ENCODE measurements at regions not wholly inside any gene's neighbourhood (a gene's known extent, or its start where the extent isn't known, plus 50 kb on each side); places are given as distances from the start of the nearest gene placed in this dataset.
"Not testable (repeated sequence)": the region's sequence is repeated elsewhere in the genome, so short reads cannot be mapped to it uniquely, and the experiment has no call there.

GRCh38 chr17:19470530-19471261 lies 59.7 kb downstream of the RNF112 start:
- H3K9me3 ChIP-seq (ENCODE audit: control insufficient read depth in 2 of 3, low read length in 3 of 3) = no peaks in the 10 kb centered on the region
- intact Hi-C loops (cut with micrococcal nuclease) = no loop called here
- no peak for DNase-seq
- Mint-ChIP-seq H3K36me3 (peaks cover 0 to 4% (median 0%) of the 10 kb centered on the region in 5 donors), H3K9me3 (peaks cover 0 to 10% (median 3%) of the 10 kb centered on the region in 11 donors), H3K27me3 (no peaks in the 10 kb centered on the region), H3K27ac (no peak overlapping the region), H3K4me1 (peaks cover 0 to 5% (median 0%) of the 10 kb centered on the region in 7 donors), H3K4me3 (no peak overlapping the region)
- no peak overlapping the region for H3K27ac ChIP-seq (ENCODE audit: low read depth, low read length)
- ATAC-seq = no peak
- ChIA-PET POLR2A (no interaction called here), CTCF (no interaction called here)
- H3K4me1 ChIP-seq (ENCODE audit: control insufficient read depth in 2 of 2, insufficient read depth in 2 of 2, low read length in 2 of 2) = peaks cover 0 to 2% of the 10 kb centered on the region in 2 donors
- H3K36me3 ChIP-seq (ENCODE audit: control insufficient read depth in 2 of 3, insufficient read depth in 3 of 3, low read length in 3 of 3) = no peaks in the 10 kb centered on the region
- no peak overlapping the region for H3K4me3 ChIP-seq (ENCODE audit: low read length)
- no peaks in the 10 kb centered on the region for H3K27me3 ChIP-seq (ENCODE audit: control insufficient read depth in 2 of 2, insufficient read depth in 2 of 2, low read length in 2 of 2)

GRCh38 chr17:19474405-19474804 lies 59.2 kb upstream of the SLC47A1 start:
- H3K27ac Mint-ChIP-seq; H3K4me1 Mint-ChIP-seq; H3K9me3 ChIP-seq (ENCODE audit: control insufficient read depth in 2 of 3, low read length in 3 of 3); H3K4me1 ChIP-seq (ENCODE audit: control insufficient read depth in 2 of 2, insufficient read depth in 2 of 2, low read length in 2 of 2); POLR2A ChIA-PET; H3K27me3 ChIP-seq (ENCODE audit: control insufficient read depth in 2 of 2, insufficient read depth in 2 of 2, low read length in 2 of 2); intact Hi-C loops (cut with micrococcal nuclease); H3K36me3 Mint-ChIP-seq; H3K4me3 Mint-ChIP-seq; H3K27ac ChIP-seq (ENCODE audit: low read depth, low read length); H3K27me3 Mint-ChIP-seq; ATAC-seq; DNase-seq; H3K9me3 Mint-ChIP-seq; H3K36me3 ChIP-seq (ENCODE audit: control insufficient read depth in 2 of 3, insufficient read depth in 3 of 3, low read length in 3 of 3); H3K4me3 ChIP-seq (ENCODE audit: low read length): not testable (repeated sequence)
- CTCF ChIA-PET = interaction anchor here (0.6 kb wide), 1 partner anchor 8 kb away, joined by 9 read pairs; no protein-coding TSS in a partner anchor

GRCh38 chr17:19475800-19476199 lies 57.9 kb upstream of the SLC47A1 start:
- H3K27ac ChIP-seq (ENCODE audit: low read depth, low read length); H3K9me3 ChIP-seq (ENCODE audit: control insufficient read depth in 2 of 3, low read length in 3 of 3); H3K4me3 ChIP-seq (ENCODE audit: low read length); H3K4me1 ChIP-seq (ENCODE audit: control insufficient read depth in 2 of 2, insufficient read depth in 2 of 2, low read length in 2 of 2); intact Hi-C loops (cut with micrococcal nuclease); H3K9me3 Mint-ChIP-seq; CTCF ChIA-PET; H3K27ac Mint-ChIP-seq; ATAC-seq; DNase-seq; H3K27me3 ChIP-seq (ENCODE audit: control insufficient read depth in 2 of 2, insufficient read depth in 2 of 2, low read length in 2 of 2); H3K36me3 ChIP-seq (ENCODE audit: control insufficient read depth in 2 of 3, insufficient read depth in 3 of 3, low read length in 3 of 3); H3K4me3 Mint-ChIP-seq; H3K27me3 Mint-ChIP-seq; POLR2A ChIA-PET; H3K4me1 Mint-ChIP-seq; H3K36me3 Mint-ChIP-seq: not testable (repeated sequence)

- peaks cover 0 to 12% (median 0%) of the 10 kb centered on the region in 5 donors for H3K27me3 Mint-ChIP-seq
- no peaks in the 10 kb centered on the region for H3K4me1 ChIP-seq (ENCODE audit: control insufficient read depth in 2 of 2, insufficient read depth in 2 of 2, low read length in 2 of 2)
- no peaks in the 10 kb centered on the region for H3K9me3 ChIP-seq (ENCODE audit: control insufficient read depth in 2 of 3, low read length in 3 of 3)
- H3K36me3 Mint-ChIP-seq = no peaks in the 10 kb centered on the region
- H3K27ac Mint-ChIP-seq = no peak overlapping the region
- CTCF ChIA-PET = no interaction called here
- no peak overlapping the region for H3K4me3 ChIP-seq (ENCODE audit: low read length)
- no peak for ATAC-seq
- POLR2A ChIA-PET = no interaction called here
- H3K36me3 ChIP-seq (ENCODE audit: control insufficient read depth in 2 of 3, insufficient read depth in 3 of 3, low read length in 3 of 3) = no peaks in the 10 kb centered on the region
- DNase-seq = no peak
- no peaks in the 10 kb centered on the region for H3K9me3 Mint-ChIP-seq
- H3K4me3 Mint-ChIP-seq = no peak overlapping the region
- H3K4me1 Mint-ChIP-seq = no peaks in the 10 kb centered on the region
- intact Hi-C loops (cut with micrococcal nuclease) = no loop called here
- H3K27ac ChIP-seq (ENCODE audit: low read depth, low read length) = no peak overlapping the region
- H3K27me3 ChIP-seq (ENCODE audit: control insufficient read depth in 2 of 2, insufficient read depth in 2 of 2, low read length in 2 of 2) = no peaks in the 10 kb centered on the region
Observed at GRCh38 chr17:19482576-19482975, 51.1 kb upstream of the SLC47A1 start.
